ENCODE measurements at regions not wholly inside any gene's neighbourhood (a gene's known extent, or its start where the extent isn't known, plus 50 kb on each side); places are given as distances from the start of the nearest gene placed in this dataset.

- DNase-seq: no peak
- H3K27ac ChIP-seq (replicated peaks): no peak overlapping the region
- H3K4me3 ChIP-seq: no peak overlapping the region
- no peaks in the 10 kb centered on the region for H3K4me1 ChIP-seq
- no peaks in the 10 kb centered on the region for H3K27me3 ChIP-seq (ENCODE audit: low read depth)
- no peak for TF ChIP-seq CTCF (IDR thresholded peaks at IDR 0.05; ENCODE audit: borderline replicate concordance)
- intact Hi-C loops (cut with micrococcal nuclease): no loop called here
- H3K36me3 ChIP-seq: no peaks in the 10 kb centered on the region
- H3K9me3 ChIP-seq (replicated peaks): peaks cover 9% of the 10 kb centered on the region
Observed at GRCh38 chr19:28257396-28257795, 955.6 kb downstream of the UQCRFS1 start.

GRCh38 chr19:28247243-28247642 lies 965.7 kb downstream of the UQCRFS1 start:
- intact Hi-C loops (cut with micrococcal nuclease): no loop called here
- no peaks in the 10 kb centered on the region for H3K4me1 ChIP-seq
- DNase-seq: no peak
- H3K36me3 ChIP-seq: no peaks in the 10 kb centered on the region
- no peak overlapping the region for H3K4me3 ChIP-seq
- no peaks in the 10 kb centered on the region for H3K9me3 ChIP-seq (replicated peaks)
- TF ChIP-seq CTCF (IDR thresholded peaks at IDR 0.05; ENCODE audit: borderline replicate concordance): no peak
- no peaks in the 10 kb centered on the region for H3K27me3 ChIP-seq (ENCODE audit: low read depth)
- no peak overlapping the region for H3K27ac ChIP-seq (replicated peaks)

- no peak for TF ChIP-seq CTCF (IDR thresholded peaks at IDR 0.05; ENCODE audit: borderline replicate concordance)
- H3K27me3 ChIP-seq (ENCODE audit: low read depth): peaks cover 2% of the 10 kb centered on the region
- H3K36me3 ChIP-seq: no peaks in the 10 kb centered on the region
- no peaks in the 10 kb centered on the region for H3K4me1 ChIP-seq
- H3K9me3 ChIP-seq (replicated peaks): no peaks in the 10 kb centered on the region
- H3K27ac ChIP-seq (replicated peaks): no peak overlapping the region
- intact Hi-C loops (cut with micrococcal nuclease): no loop called here
- H3K4me3 ChIP-seq: no peak overlapping the region
- no peak for DNase-seq
Observed at GRCh38 chr19:28245937-28246336, 967.0 kb downstream of the UQCRFS1 start.

- TF ChIP-seq CTCF (IDR thresholded peaks at IDR 0.05; ENCODE audit: borderline replicate concordance): no peak
- intact Hi-C loops (cut with micrococcal nuclease): no loop called here
- no peak for DNase-seq
- Histone ChIP-seq H3K27ac (replicated peaks) (no peak overlapping the region), H3K4me1 (no peaks in the 10 kb centered on the region), H3K36me3 (no peaks in the 10 kb centered on the region), H3K9me3 (replicated peaks) (no peaks in the 10 kb centered on the region), H3K4me3 (no peak overlapping the region), H3K27me3 (ENCODE audit: low read depth) (peaks cover 12% of the 10 kb centered on the region)
Observed at GRCh38 chr19:28244966-28245365, 968.0 kb downstream of the UQCRFS1 start.

GRCh38 chr19:28242317-28242927 lies 970.5 kb downstream of the UQCRFS1 start:
- H3K4me1 ChIP-seq: no peaks in the 10 kb centered on the region
- H3K36me3 ChIP-seq: no peaks in the 10 kb centered on the region
- TF ChIP-seq CTCF (IDR thresholded peaks at IDR 0.05; ENCODE audit: borderline replicate concordance): peak; percentile 62
- no peak for DNase-seq
- H3K4me3 ChIP-seq: no peak overlapping the region
- no peak overlapping the region for H3K27ac ChIP-seq (replicated peaks)
- intact Hi-C loops (cut with micrococcal nuclease): no loop called here
- H3K9me3 ChIP-seq (replicated peaks): no peaks in the 10 kb centered on the region
- H3K27me3 ChIP-seq (ENCODE audit: low read depth): peaks cover 33% of the 10 kb centered on the region

Measured in left ventricle myocardium inferior (tissue), 1 donor.